PFSK-1 (cell line): ENCODE measurements at regions not wholly inside any gene's neighbourhood (a gene's known extent, or its start where the extent isn't known, plus 50 kb on each side); places are given as distances from the start of the nearest gene placed in this dataset.

ENCODE experiments used
- POLR2AphosphoS5 ChIP-seq: IDR thresholded peaks from 2 replicates; pipeline ENCODE4 v1.6.1; 2012; ENCODE audit warnings: low read depth, mild to moderate bottlenecking, control low read depth, low read length, moderate library complexity
- TF ChIP-seq, protein P1 (sequence below), 2 experiments: IDR thresholded peaks; 2 replicates each; pipeline versions ENCODE4 v1.6.1 to v1.8.0; 2011 to 2012; ENCODE audit warnings: low read depth in 2 of 2, low read length in 2 of 2, control low read depth in 1 of 2, inconsistent platforms in 1 of 2, mild to moderate bottlenecking in 1 of 2, moderate library complexity in 1 of 2; ENCODE audit not compliant: insufficient read depth in 1 of 2

GRCh38 chr6:22108199-22108598, 188.6 kb downstream of the PRL start:
- TF ChIP-seq, protein P1, sequence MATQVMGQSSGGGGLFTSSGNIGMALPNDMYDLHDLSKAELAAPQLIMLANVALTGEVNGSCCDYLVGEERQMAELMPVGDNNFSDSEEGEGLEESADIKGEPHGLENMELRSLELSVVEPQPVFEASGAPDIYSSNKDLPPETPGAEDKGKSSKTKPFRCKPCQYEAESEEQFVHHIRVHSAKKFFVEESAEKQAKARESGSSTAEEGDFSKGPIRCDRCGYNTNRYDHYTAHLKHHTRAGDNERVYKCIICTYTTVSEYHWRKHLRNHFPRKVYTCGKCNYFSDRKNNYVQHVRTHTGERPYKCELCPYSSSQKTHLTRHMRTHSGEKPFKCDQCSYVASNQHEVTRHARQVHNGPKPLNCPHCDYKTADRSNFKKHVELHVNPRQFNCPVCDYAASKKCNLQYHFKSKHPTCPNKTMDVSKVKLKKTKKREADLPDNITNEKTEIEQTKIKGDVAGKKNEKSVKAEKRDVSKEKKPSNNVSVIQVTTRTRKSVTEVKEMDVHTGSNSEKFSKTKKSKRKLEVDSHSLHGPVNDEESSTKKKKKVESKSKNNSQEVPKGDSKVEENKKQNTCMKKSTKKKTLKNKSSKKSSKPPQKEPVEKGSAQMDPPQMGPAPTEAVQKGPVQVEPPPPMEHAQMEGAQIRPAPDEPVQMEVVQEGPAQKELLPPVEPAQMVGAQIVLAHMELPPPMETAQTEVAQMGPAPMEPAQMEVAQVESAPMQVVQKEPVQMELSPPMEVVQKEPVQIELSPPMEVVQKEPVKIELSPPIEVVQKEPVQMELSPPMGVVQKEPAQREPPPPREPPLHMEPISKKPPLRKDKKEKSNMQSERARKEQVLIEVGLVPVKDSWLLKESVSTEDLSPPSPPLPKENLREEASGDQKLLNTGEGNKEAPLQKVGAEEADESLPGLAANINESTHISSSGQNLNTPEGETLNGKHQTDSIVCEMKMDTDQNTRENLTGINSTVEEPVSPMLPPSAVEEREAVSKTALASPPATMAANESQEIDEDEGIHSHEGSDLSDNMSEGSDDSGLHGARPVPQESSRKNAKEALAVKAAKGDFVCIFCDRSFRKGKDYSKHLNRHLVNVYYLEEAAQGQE (IDR thresholded peaks at IDR 0.05; ENCODE audit: insufficient read depth in 1 of 2, low read depth in 2 of 2, low read length in 2 of 2): no peak
- no peak for TF ChIP-seq POLR2AphosphoS5
